ENCODE measurements at regions not wholly inside any gene's neighbourhood (a gene's known extent, or its start where the extent isn't known, plus 50 kb on each side); places are given as distances from the start of the nearest gene placed in this dataset.

GRCh38 chr16:5905935-5906334 is 808.3 kb upstream of the EEF2KMT start:
- TF ChIP-seq POLR2A (IDR thresholded peaks at IDR 0.05) (no peak), CTCF (IDR thresholded peaks at IDR 0.05) (no peak)

All from uterus (tissue), 2 donors.